ENCODE measurements at regions not wholly inside any gene's neighbourhood (a gene's known extent, or its start where the extent isn't known, plus 50 kb on each side); places are given as distances from the start of the nearest gene placed in this dataset.

GRCh38 chr14:101193106-101193844 is 289.8 kb upstream of the RTL1 start:
- Mint-ChIP-seq H3K36me3 (ENCODE audit: low read depth) (no peaks in the 10 kb centered on the region), H3K27me3 (ENCODE audit: insufficient read depth) (no peaks in the 10 kb centered on the region), H3K27ac (no peak overlapping the region), H3K4me3 (no peak overlapping the region), H3K9me3 (no peaks in the 10 kb centered on the region), H3K4me1 (ENCODE audit: low read depth) (no peaks in the 10 kb centered on the region)
- intact Hi-C loops (cut with micrococcal nuclease), result no loop called here
- no peak for DNase-seq (ENCODE audit: low spot score)

- no peaks in the 10 kb centered on the region for H3K27me3 Mint-ChIP-seq (ENCODE audit: insufficient read depth)
- no peaks in the 10 kb centered on the region for H3K36me3 Mint-ChIP-seq (ENCODE audit: low read depth)
- H3K9me3 Mint-ChIP-seq, result no peaks in the 10 kb centered on the region
- H3K4me3 Mint-ChIP-seq, result no peak overlapping the region
- DNase-seq (ENCODE audit: low spot score), result no peak
- no peaks in the 10 kb centered on the region for H3K4me1 Mint-ChIP-seq (ENCODE audit: low read depth)
- intact Hi-C loops (cut with micrococcal nuclease), result no loop called here
- H3K27ac Mint-ChIP-seq, result no peak overlapping the region
These were observed 290.4 kb upstream of the RTL1 start for GRCh38 chr14:101193845-101194372.

- Mint-ChIP-seq H3K27ac (no peak overlapping the region), H3K36me3 (ENCODE audit: low read depth) (no peaks in the 10 kb centered on the region), H3K4me1 (ENCODE audit: low read depth) (no peaks in the 10 kb centered on the region), H3K4me3 (no peak overlapping the region), H3K27me3 (ENCODE audit: insufficient read depth) (no peaks in the 10 kb centered on the region), H3K9me3 (no peaks in the 10 kb centered on the region)
- intact Hi-C loops (cut with micrococcal nuclease), result no loop called here
- DNase-seq (ENCODE audit: low spot score), result no peak
These were observed 291.1 kb upstream of the RTL1 start for GRCh38 chr14:101194373-101195308.

- H3K36me3 Mint-ChIP-seq (ENCODE audit: low read depth), result no peaks in the 10 kb centered on the region
- intact Hi-C loops (cut with micrococcal nuclease), result no loop called here
These were observed 291.9 kb upstream of the RTL1 start for GRCh38 chr14:101195309-101195901.

GRCh38 chr14:101196051-101196712 is 292.7 kb upstream of the RTL1 start:
- Mint-ChIP-seq H3K27ac (no peak overlapping the region), H3K4me1 (ENCODE audit: low read depth) (no peaks in the 10 kb centered on the region), H3K9me3 (no peaks in the 10 kb centered on the region), H3K4me3 (no peak overlapping the region), H3K27me3 (ENCODE audit: insufficient read depth) (no peaks in the 10 kb centered on the region), H3K36me3 (ENCODE audit: low read depth) (no peaks in the 10 kb centered on the region)
- no peak for DNase-seq (ENCODE audit: low spot score)
- intact Hi-C loops (cut with micrococcal nuclease), result no loop called here

More at GRCh38 chr14:101195309-101195901, 291.9 kb upstream of the RTL1 start:
- Mint-ChIP-seq H3K27ac (no peak overlapping the region), H3K4me1 (ENCODE audit: low read depth) (no peaks in the 10 kb centered on the region), H3K4me3 (no peak overlapping the region), H3K9me3 (no peaks in the 10 kb centered on the region), H3K27me3 (ENCODE audit: insufficient read depth) (no peaks in the 10 kb centered on the region)
- DNase-seq (ENCODE audit: low spot score), result no peak

GRCh38 chr14:101196795-101197590 is 293.5 kb upstream of the RTL1 start:
- intact Hi-C loops (cut with micrococcal nuclease), result no loop called here
- Mint-ChIP-seq H3K27me3 (ENCODE audit: insufficient read depth) (no peaks in the 10 kb centered on the region), H3K4me3 (no peak overlapping the region), H3K36me3 (ENCODE audit: low read depth) (no peaks in the 10 kb centered on the region), H3K27ac (no peak overlapping the region), H3K4me1 (ENCODE audit: low read depth) (no peaks in the 10 kb centered on the region), H3K9me3 (no peaks in the 10 kb centered on the region)
- no peak for DNase-seq (ENCODE audit: low spot score)

- intact Hi-C loops (cut with micrococcal nuclease), result no loop called here
- Mint-ChIP-seq H3K27ac (no peak overlapping the region), H3K9me3 (no peaks in the 10 kb centered on the region), H3K4me1 (ENCODE audit: low read depth) (no peaks in the 10 kb centered on the region), H3K27me3 (ENCODE audit: insufficient read depth) (no peaks in the 10 kb centered on the region), H3K4me3 (no peak overlapping the region), H3K36me3 (ENCODE audit: low read depth) (no peaks in the 10 kb centered on the region)
- DNase-seq (ENCODE audit: low spot score), result no peak
These were observed 294.3 kb upstream of the RTL1 start for GRCh38 chr14:101197595-101198397.

- H3K36me3 Mint-ChIP-seq (ENCODE audit: low read depth), result no peaks in the 10 kb centered on the region
- intact Hi-C loops (cut with micrococcal nuclease), result no loop called here
- DNase-seq (ENCODE audit: low spot score), result no peak
- no peak overlapping the region for H3K27ac Mint-ChIP-seq
- H3K27me3 Mint-ChIP-seq (ENCODE audit: insufficient read depth), result no peaks in the 10 kb centered on the region
- peaks cover 4% of the 10 kb centered on the region for H3K9me3 Mint-ChIP-seq
- no peak overlapping the region for H3K4me3 Mint-ChIP-seq
- no peaks in the 10 kb centered on the region for H3K4me1 Mint-ChIP-seq (ENCODE audit: low read depth)
These were observed 295.0 kb upstream of the RTL1 start for GRCh38 chr14:101198398-101199027.

GRCh38 chr14:101199028-101199770 is 295.7 kb upstream of the RTL1 start:
- Mint-ChIP-seq H3K36me3 (ENCODE audit: low read depth) (no peaks in the 10 kb centered on the region), H3K4me1 (ENCODE audit: low read depth) (no peaks in the 10 kb centered on the region), H3K9me3 (peaks cover 4% of the 10 kb centered on the region), H3K27ac (no peak overlapping the region), H3K4me3 (no peak overlapping the region), H3K27me3 (ENCODE audit: insufficient read depth) (no peaks in the 10 kb centered on the region)
- intact Hi-C loops (cut with micrococcal nuclease), result no loop called here
- DNase-seq (ENCODE audit: low spot score), result no peak

GRCh38 chr14:101200008-101200649 is 296.6 kb upstream of the RTL1 start:
- Mint-ChIP-seq H3K4me1 (ENCODE audit: low read depth) (no peaks in the 10 kb centered on the region), H3K27ac (no peak overlapping the region), H3K36me3 (ENCODE audit: low read depth) (no peaks in the 10 kb centered on the region), H3K27me3 (ENCODE audit: insufficient read depth) (no peaks in the 10 kb centered on the region), H3K9me3 (peaks cover 8% of the 10 kb centered on the region), H3K4me3 (no peak overlapping the region)
- no peak for DNase-seq (ENCODE audit: low spot score)
- intact Hi-C loops (cut with micrococcal nuclease), result no loop called here

Data from activated T-helper 1 cell treated with anti-CD3 and anti-CD28 coated beads, Interleukin-12 subunit alpha, Interleukin-12 subunit beta, Interleukin-2, Interleukin-4 antibody, amounts not matched to agents 30 ng/mL and 10 ng/mL and 1 ng/mL, durations not matched to agents 14 hours and 24 hours and 36 hours (primary cell).